HL-60 (cell line): ENCODE measurements at regions not wholly inside any gene's neighbourhood (a gene's known extent, or its start where the extent isn't known, plus 50 kb on each side); places are given as distances from the start of the nearest gene placed in this dataset.

Experiments
- POLR2AphosphoS5 ChIP-seq: IDR thresholded peaks from 2 replicates; pipeline ENCODE4 v1.6.1; 2012; ENCODE audit warnings: low read depth
- TF ChIP-seq, protein P1 (sequence below): IDR thresholded peaks from one replicate; pipeline ENCODE4 v1.5.1; 2011; ENCODE audit warnings: low read length, control low read depth, inconsistent platforms; ENCODE audit not compliant: insufficient read depth

DNA sequence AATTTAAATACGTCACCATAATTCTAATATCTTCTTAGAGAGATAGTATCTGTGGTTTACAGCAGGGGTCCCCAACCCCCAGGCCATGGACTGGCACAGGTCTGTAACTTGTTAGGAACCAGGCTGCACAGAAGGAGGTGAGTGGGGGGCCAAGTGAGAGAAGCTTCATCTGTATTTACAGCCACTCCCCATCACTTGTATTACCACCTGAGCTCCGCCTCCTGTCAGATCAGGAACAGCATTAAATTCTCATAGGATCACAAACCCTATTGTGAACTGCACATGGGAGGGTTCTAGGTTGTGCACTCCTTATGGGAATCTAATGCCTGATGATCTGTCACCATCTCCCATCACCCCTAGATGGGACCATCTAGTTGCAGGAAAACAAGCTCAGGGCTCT lies 282.6 kb downstream of the ICOS start:
- TF ChIP-seq, protein P1, sequence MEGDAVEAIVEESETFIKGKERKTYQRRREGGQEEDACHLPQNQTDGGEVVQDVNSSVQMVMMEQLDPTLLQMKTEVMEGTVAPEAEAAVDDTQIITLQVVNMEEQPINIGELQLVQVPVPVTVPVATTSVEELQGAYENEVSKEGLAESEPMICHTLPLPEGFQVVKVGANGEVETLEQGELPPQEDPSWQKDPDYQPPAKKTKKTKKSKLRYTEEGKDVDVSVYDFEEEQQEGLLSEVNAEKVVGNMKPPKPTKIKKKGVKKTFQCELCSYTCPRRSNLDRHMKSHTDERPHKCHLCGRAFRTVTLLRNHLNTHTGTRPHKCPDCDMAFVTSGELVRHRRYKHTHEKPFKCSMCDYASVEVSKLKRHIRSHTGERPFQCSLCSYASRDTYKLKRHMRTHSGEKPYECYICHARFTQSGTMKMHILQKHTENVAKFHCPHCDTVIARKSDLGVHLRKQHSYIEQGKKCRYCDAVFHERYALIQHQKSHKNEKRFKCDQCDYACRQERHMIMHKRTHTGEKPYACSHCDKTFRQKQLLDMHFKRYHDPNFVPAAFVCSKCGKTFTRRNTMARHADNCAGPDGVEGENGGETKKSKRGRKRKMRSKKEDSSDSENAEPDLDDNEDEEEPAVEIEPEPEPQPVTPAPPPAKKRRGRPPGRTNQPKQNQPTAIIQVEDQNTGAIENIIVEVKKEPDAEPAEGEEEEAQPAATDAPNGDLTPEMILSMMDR, result no peak
- TF ChIP-seq POLR2AphosphoS5, result no peak
